ENCODE measurements at regions not wholly inside any gene's neighbourhood (a gene's known extent, or its start where the extent isn't known, plus 50 kb on each side); places are given as distances from the start of the nearest gene placed in this dataset.

DNA sequence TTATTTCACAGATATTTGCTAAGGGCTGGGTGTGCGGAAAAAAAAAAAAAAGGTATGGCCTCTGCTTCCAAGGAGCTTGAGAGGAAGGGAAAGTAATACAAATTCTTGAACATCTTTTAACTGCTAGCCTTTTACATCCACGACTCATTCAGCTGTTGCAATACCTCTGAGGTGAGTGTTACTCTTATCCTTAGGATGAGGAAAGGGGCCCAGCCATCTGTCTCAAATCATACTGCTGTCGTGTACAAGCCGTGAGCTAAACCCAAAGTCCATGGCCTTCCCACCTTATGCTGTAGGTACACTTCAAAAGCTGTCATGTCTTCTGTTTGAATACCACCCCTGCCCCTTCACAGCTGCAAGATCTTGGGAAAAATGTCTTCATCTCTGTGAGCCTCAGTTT lies 146.8 kb downstream of the KCNRG start:
- DNase-seq (ENCODE audit: extremely low spot score): no peak
- TF ChIP-seq, protein P1, sequence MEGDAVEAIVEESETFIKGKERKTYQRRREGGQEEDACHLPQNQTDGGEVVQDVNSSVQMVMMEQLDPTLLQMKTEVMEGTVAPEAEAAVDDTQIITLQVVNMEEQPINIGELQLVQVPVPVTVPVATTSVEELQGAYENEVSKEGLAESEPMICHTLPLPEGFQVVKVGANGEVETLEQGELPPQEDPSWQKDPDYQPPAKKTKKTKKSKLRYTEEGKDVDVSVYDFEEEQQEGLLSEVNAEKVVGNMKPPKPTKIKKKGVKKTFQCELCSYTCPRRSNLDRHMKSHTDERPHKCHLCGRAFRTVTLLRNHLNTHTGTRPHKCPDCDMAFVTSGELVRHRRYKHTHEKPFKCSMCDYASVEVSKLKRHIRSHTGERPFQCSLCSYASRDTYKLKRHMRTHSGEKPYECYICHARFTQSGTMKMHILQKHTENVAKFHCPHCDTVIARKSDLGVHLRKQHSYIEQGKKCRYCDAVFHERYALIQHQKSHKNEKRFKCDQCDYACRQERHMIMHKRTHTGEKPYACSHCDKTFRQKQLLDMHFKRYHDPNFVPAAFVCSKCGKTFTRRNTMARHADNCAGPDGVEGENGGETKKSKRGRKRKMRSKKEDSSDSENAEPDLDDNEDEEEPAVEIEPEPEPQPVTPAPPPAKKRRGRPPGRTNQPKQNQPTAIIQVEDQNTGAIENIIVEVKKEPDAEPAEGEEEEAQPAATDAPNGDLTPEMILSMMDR (IDR thresholded peaks at IDR 0.05; ENCODE audit: control extremely low read depth, extremely low read depth, low read depth, missing control alignments): no peak
- ChIA-PET CTCF (interaction anchor here (0.7 to 1.7 kb wide), 4 partner anchors 11 to 765 kb away, joined by 3 to 4 read pairs (median 3); no protein-coding TSS in a partner anchor), POLR2A (no interaction called here)

DNA sequence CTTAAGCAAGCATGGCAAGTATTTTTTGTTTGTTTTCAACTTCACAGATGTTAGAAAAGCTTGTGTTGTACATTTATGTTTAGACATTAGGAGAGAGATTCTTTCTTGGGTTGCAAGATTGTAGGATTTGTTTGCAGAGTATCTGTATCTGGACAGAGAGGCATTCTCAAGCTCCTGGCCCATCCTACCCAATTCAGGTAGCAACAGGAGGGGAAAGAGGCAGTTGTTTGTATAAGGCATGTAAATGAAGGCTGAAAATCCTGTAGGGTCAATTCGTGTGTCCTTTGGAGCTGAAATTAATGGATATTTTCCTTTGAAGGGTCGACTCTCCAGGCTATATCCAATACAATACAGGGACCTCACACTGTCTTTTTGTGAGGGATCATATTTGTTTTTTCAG lies 147.3 kb downstream of the KCNRG start:
- ChIA-PET POLR2A (no interaction called here), CTCF (interaction anchor here (1.7 kb wide), 1 partner anchor 11 kb away, joined by 4 read pairs; no protein-coding TSS in a partner anchor)
- TF ChIP-seq, protein P1 (IDR thresholded peaks at IDR 0.05; ENCODE audit: control extremely low read depth, extremely low read depth, low read depth, missing control alignments): no peak
- DNase-seq (ENCODE audit: extremely low spot score): no peak

DNA sequence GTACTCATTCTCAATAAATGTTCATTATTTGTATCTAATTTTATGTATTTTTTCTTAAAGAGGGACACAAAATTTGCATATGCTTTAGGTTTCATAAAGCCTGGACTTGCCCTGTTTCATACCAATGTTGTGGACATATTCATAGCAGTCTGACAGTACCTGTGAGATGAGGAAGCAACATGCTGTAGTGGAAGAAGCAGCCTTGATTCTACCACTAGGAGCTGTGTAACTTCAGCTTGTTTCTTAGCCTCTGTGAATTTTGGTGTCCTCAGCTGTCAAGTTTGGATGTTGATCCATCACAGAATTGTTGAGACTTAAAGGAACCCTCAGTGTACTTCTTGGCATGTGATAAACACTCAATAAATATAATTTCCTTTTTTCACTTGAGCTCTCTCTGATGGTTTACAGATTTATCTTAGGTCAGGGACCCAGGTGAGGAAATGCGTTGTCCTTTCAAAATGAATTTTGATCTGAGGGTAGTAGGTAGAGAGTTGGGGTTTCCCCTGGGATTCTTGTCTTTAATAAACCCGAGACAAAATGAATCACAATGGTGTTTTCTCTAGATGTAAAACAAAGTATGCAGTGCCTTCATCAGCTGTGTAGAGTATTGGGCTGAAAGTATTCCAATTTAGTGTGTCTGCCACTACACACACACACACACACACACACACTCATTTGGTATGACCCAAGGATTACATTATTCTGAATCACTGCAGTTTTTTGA lies 152.1 kb downstream of the KCNRG start:
- POLR2A ChIA-PET: no interaction called here
- peak; percentile 25 for DNase-seq (ENCODE audit: extremely low spot score)
- CTCF ChIA-PET: interaction anchor here (1.2 to 1.4 kb wide), 2 partner anchors 9 to 135 kb away, joined by 3 to 5 read pairs; no protein-coding TSS in a partner anchor
- TF ChIP-seq, protein P1 (IDR thresholded peaks at IDR 0.05; ENCODE audit: control extremely low read depth, extremely low read depth, low read depth, missing control alignments): no peak

DNA sequence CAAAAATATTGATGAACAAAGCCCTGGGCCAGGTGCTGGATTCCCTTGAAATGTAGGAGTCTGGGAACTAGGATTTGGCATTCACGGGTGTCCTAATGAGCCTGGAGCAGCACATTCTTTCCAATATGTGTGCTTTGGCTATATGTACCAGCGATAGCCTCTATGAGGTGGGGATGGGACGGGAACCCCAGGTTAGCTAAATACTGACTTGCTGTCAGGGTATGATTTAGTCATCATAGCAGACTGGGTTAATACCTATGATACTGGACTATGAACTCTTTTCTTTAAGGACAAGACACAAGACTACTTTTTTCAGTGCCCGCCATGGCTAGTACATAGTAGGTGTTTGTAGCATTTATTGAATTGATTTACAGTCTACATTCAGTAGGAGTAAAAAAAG lies 152.7 kb downstream of the KCNRG start:
- POLR2A ChIA-PET: no interaction called here
- TF ChIP-seq, protein P1 (IDR thresholded peaks at IDR 0.05; ENCODE audit: control extremely low read depth, extremely low read depth, low read depth, missing control alignments): no peak
- CTCF ChIA-PET: interaction anchor here (1.2 to 1.4 kb wide), 2 partner anchors 9 to 135 kb away, joined by 3 to 5 read pairs; no protein-coding TSS in a partner anchor
- DNase-seq (ENCODE audit: extremely low spot score): no peak

DNA sequence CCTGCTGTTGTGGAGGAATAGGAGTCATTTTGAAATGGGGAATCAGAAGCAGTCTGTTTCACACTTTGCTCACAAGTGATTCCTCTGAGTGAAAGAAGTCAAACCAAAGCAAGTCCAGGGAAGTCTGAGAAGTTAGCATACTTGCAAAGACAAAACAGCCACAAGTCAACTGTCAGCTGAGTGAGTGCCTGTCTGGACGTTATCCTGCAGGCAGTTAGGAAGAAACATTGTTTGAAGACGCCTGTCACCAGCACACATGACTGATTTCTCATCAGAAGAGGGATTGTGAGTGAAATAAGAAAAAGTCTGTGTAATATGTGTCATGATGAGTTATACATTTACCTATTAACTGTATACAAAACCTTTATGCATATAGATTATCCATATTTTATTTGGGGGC lies 153.5 kb downstream of the KCNRG start:
- TF ChIP-seq, protein P1 (IDR thresholded peaks at IDR 0.05; ENCODE audit: control extremely low read depth, extremely low read depth, low read depth, missing control alignments): no peak
- ChIA-PET CTCF (no interaction called here), POLR2A (no interaction called here)
- DNase-seq (ENCODE audit: extremely low spot score): no peak

DNA sequence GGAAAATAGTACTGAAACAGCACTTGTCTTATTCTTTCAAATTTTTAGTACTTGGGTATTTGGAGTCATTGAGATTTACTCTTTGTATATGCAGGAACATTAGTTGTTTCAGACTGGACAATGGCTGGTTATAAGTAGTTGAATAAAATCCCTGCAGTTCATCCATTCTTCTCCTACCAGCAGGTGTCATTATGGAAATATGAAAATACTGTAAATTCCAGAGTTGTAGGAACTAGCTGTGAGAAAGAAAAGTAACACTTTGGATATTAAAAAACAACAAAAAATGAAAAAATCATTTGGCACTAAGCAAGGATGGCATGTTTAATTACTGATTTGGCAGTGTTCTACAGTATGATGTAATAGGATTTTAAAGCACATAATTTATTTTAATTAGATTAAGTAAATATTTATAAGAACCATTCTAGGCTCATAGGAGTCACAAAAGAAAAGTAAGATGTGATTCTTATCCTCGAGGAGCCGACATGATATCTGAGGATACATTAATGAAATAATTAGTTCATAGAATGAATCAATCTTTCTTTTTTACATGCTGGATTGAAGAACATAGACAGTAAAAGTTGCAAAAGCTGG lies 155.3 kb downstream of the KCNRG start:
- POLR2A ChIA-PET: no interaction called here
- CTCF ChIA-PET: no interaction called here

More for the DNA sequence above, 155.3 kb downstream of the KCNRG start:
- TF ChIP-seq, protein P1 (IDR thresholded peaks at IDR 0.05; ENCODE audit: control extremely low read depth, extremely low read depth, low read depth, missing control alignments): no peak
- DNase-seq (ENCODE audit: extremely low spot score): no peak
